K562 (cell line): ENCODE measurements at regions not wholly inside any gene's neighbourhood (a gene's known extent, or its start where the extent isn't known, plus 50 kb on each side); places are given as distances from the start of the nearest gene placed in this dataset.

Experiments
- ATAC-seq: fragments of 200-7000 bp; cut with Tn5 transposase; 3 replicates; pipeline ENCODE4 v1.9.1; 2020; ENCODE audit warnings: moderate library complexity
- BruUV-seq: library from RNA; stranded (reverse); fragments of 400-500 nt; replicated peaks from 2 replicates; lab custom pipeline; 2021; lab: Mats Ljungman, UMichigan
- CTCF ChIA-PET: fragments of 300-600 bp; formaldehyde crosslinking; extraction: SDS; loops from one replicate; lab custom pipeline; 2021; ENCODE audit warnings: low intra/inter-chr PET ratio; lab: Yijun Ruan, JAX
- POLR2A ChIA-PET: fragments of 300-600, 350-650 bp; sonication (Branson Sonifier 250); formaldehyde crosslinking; extraction: SDS; loops from one replicate; lab custom pipeline; 2021; ENCODE audit warnings: antibody characterized with exemption, inconsistent platforms; lab: Yijun Ruan, JAX
- DNase-seq, 4 experiments: peaks; one replicate each; pipeline versions ENCODE4 v3.0.0 to v3.0.0-alpha.2; 2011 to 2018; ENCODE audit warnings: low spot score in 3 of 4, mixed read lengths in 3 of 4; ENCODE audit errors: extremely low read depth in 1 of 4
- FAIRE-seq: peaks from 2 replicates; lab custom pipeline; 2011; peaks lifted over from hg19 to GRCh38; lab: Jason Lieb, UNC
- H2AFZ ChIP-seq: 2 replicates; pipeline ENCODE4 v1.6.0; 2011; ENCODE audit warnings: low read depth, low read length, control low read depth, inconsistent platforms
- H3K27ac ChIP-seq: fragments of 200-600 bp; 3 replicates; pipeline ENCODE4 v1.8.0; 2011; ENCODE audit warnings: low read depth, mild to moderate bottlenecking, control low read depth, inconsistent platforms, low read length, moderate library complexity, mixed read lengths; ENCODE audit errors: extremely low read depth
- H3K27me3 ChIP-seq, 2 experiments: fragments of 300-600 bp in 1 of 2; 2 replicates in 1 of 2; 3 replicates in 1 of 2; pipeline versions ENCODE4 v1.6.0 to v1.8.0; 2011; ENCODE audit warnings: inconsistent platforms in 2 of 2, low read length in 2 of 2, mild to moderate bottlenecking in 1 of 2, mixed read lengths in 1 of 2, moderate library complexity in 1 of 2; ENCODE audit not compliant: control insufficient read depth in 2 of 2, insufficient read depth in 2 of 2
- H3K36me3 ChIP-seq: fragments of 300-600 bp; 3 replicates; pipeline ENCODE4 v1.8.0; 2011; ENCODE audit warnings: mild to moderate bottlenecking, low read length, inconsistent platforms; ENCODE audit not compliant: control insufficient read depth, insufficient read depth
- H3K4me1 ChIP-seq, 2 experiments: fragments of 200-600 bp in 1 of 2; replicated peaks in 1 of 2; 2 replicates in 1 of 2; 3 replicates in 1 of 2; pipeline versions ENCODE4 v1.5.1 to v1.8.0; 2011; ENCODE audit warnings: inconsistent platforms in 2 of 2, low read length in 2 of 2, mild to moderate bottlenecking in 1 of 2, mixed read lengths in 1 of 2, moderate library complexity in 1 of 2; ENCODE audit not compliant: control insufficient read depth in 2 of 2, insufficient read depth in 2 of 2
- H3K4me2 ChIP-seq: 2 replicates; pipeline ENCODE4 v1.6.1; 2011; ENCODE audit warnings: low read length, control low read depth, inconsistent platforms, mixed read lengths; ENCODE audit not compliant: insufficient read depth
- H3K4me3 ChIP-seq: fragments of 200-600 bp; sonication (generic), shearing (Covaris generic); 2 replicates; pipeline ENCODE4 v1.5.1; 2016; ENCODE audit warnings: control low read depth, inconsistent platforms
- H3K79me2 ChIP-seq: fragments of 200-600 bp; 3 replicates; pipeline ENCODE4 v1.8.0; 2011; ENCODE audit warnings: low read length, inconsistent platforms; ENCODE audit not compliant: control insufficient read depth, insufficient read depth
- H3K9ac ChIP-seq, 2 experiments: 2 replicates each; pipeline versions ENCODE4 v1.6.0 to v1.6.1; 2011; ENCODE audit warnings: low read depth in 2 of 2, low read length in 2 of 2, control low read depth in 1 of 2, inconsistent platforms in 1 of 2, mild to moderate bottlenecking in 1 of 2, mixed read lengths in 1 of 2; ENCODE audit not compliant: insufficient read depth in 1 of 2
- H3K9me1 ChIP-seq: one replicate; pipeline ENCODE4 v1.6.0; 2011; ENCODE audit warnings: inconsistent platforms, mild to moderate bottlenecking, low read length, moderate library complexity; ENCODE audit not compliant: control insufficient read depth, insufficient read depth
- H3K9me3 ChIP-seq: replicated peaks from 2 replicates; pipeline ENCODE4 v1.5.1; 2011; ENCODE audit warnings: low read depth, low read length, inconsistent platforms; ENCODE audit not compliant: control insufficient read depth, insufficient read depth
- H4K20me1 ChIP-seq: replicated peaks from 2 replicates; pipeline ENCODE4 v1.6.1; 2011; ENCODE audit warnings: low read length, inconsistent platforms, mixed read lengths; ENCODE audit not compliant: control insufficient read depth, insufficient read depth
- ASH1L ChIP-seq: fragments of 450-650 bp; IDR thresholded peaks from 2 replicates; pipeline ENCODE4 v1.6.1; 2018; ENCODE audit warnings: borderline replicate concordance, mild to moderate bottlenecking, low read depth; ENCODE audit not compliant: partially characterized antibody
- CEBPB ChIP-seq: fragments of 450-650 bp; IDR thresholded peaks from 2 replicates; pipeline ENCODE4 v1.6.1; 2016; ENCODE audit warnings: missing genetic modification characterization, missing compliant biosample characterization
- RBBP5 ChIP-seq: fragments of 200-600 bp; sonication (generic); IDR thresholded peaks from 2 replicates; pipeline ENCODE4 v1.6.1; 2012; ENCODE audit warnings: borderline replicate concordance, mild to moderate bottlenecking, low read length, control low read depth, inconsistent platforms; ENCODE audit not compliant: insufficient read depth, poor library complexity, severe bottlenecking
- WGBS: fragments of 100-300 bp; shearing (Covaris generic); methylation state at CpG from one replicate; pipeline ENCODE4 v1.1.6; 2016; ENCODE audit warnings: low coverage, mixed read lengths; ENCODE audit not compliant: insufficient coverage; ENCODE audit errors: missing lambda C conversion rate; 5-methylcytosine and 5-hydroxymethylcytosine counted together
- in situ Hi-C: fragments of 300-500 bp; cut with MboI; formaldehyde crosslinking; loops from 4 replicates; pipeline ENCODE4 v1.15.0; 2018; ENCODE audit warnings: inconsistent platforms, mixed read lengths
- intact Hi-C: fragments of 100-400 bp; cut with micrococcal nuclease; formaldehyde crosslinking; loops from 2 replicates; pipeline ENCODE4 v1.14.2; 2022
- TF ChIP-seq, protein P1 (sequence below): sonication (generic); formaldehyde crosslinking; IDR thresholded peaks from 2 replicates; pipeline ENCODE4 v1.8.0; 2022; ENCODE audit warnings: mild to moderate bottlenecking, missing genetic modification reagents

DNA sequence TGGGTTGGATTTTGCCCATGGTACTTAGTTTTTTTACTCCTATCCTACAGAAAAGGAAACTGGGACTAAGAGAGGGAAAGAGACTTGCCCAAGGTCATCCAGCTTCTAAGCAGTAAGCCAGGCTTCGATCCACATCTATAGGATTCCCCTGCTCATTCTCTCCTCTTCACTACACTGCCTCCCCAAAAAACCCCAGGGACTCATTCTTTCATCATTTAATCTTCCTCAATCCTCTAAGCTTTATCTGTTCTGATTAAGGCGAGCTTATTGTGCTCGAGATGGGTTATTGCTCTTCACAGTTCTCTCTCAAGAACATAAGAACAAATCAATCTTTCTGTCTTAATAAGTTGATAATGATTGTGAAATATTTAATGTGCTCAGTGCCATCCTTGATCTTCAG lies 511.1 kb upstream of the BRINP1 start:
- ATAC-seq: no peak
- POLR2A ChIA-PET: no interaction called here
- no peaks in the 10 kb centered on the region for H3K79me2 ChIP-seq
- FAIRE-seq: no peak
- in situ Hi-C loops (no loop called here), intact Hi-C loops (no loop called here)
- TF ChIP-seq, protein P1, sequence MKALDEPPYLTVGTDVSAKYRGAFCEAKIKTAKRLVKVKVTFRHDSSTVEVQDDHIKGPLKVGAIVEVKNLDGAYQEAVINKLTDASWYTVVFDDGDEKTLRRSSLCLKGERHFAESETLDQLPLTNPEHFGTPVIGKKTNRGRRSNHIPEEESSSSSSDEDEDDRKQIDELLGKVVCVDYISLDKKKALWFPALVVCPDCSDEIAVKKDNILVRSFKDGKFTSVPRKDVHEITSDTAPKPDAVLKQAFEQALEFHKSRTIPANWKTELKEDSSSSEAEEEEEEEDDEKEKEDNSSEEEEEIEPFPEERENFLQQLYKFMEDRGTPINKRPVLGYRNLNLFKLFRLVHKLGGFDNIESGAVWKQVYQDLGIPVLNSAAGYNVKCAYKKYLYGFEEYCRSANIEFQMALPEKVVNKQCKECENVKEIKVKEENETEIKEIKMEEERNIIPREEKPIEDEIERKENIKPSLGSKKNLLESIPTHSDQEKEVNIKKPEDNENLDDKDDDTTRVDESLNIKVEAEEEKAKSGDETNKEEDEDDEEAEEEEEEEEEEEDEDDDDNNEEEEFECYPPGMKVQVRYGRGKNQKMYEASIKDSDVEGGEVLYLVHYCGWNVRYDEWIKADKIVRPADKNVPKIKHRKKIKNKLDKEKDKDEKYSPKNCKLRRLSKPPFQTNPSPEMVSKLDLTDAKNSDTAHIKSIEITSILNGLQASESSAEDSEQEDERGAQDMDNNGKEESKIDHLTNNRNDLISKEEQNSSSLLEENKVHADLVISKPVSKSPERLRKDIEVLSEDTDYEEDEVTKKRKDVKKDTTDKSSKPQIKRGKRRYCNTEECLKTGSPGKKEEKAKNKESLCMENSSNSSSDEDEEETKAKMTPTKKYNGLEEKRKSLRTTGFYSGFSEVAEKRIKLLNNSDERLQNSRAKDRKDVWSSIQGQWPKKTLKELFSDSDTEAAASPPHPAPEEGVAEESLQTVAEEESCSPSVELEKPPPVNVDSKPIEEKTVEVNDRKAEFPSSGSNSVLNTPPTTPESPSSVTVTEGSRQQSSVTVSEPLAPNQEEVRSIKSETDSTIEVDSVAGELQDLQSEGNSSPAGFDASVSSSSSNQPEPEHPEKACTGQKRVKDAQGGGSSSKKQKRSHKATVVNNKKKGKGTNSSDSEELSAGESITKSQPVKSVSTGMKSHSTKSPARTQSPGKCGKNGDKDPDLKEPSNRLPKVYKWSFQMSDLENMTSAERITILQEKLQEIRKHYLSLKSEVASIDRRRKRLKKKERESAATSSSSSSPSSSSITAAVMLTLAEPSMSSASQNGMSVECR (CRISPR knock-in tag): no peak
- TF ChIP-seq RBBP5 (no peak), CEBPB (tag) (0 out of 2 replicates have a peak, but pooled peaks have one; percentile 12), ASH1L (no peak)
- no peaks in the 10 kb centered on the region for H3K9me3 ChIP-seq
- CTCF ChIA-PET: no interaction called here
- H2AFZ ChIP-seq: no peak overlapping the region
- H4K20me1 ChIP-seq: no peaks in the 10 kb centered on the region
- H3K27me3 ChIP-seq: no peaks in the 10 kb centered on the region
- no peak for DNase-seq
- no peak overlapping the region for H3K27ac ChIP-seq
- BruUV-seq: no TSS peak
- no peaks in the 10 kb centered on the region for H3K9me1 ChIP-seq
- H3K9ac ChIP-seq: no peak overlapping the region
- H3K4me3 ChIP-seq: no peak overlapping the region
- H3K36me3 ChIP-seq: no peaks in the 10 kb centered on the region
- 0% methylated on average over 3 of the region's 3 CpGs for WGBS
- H3K4me2 ChIP-seq: no peak overlapping the region
- no peaks in the 10 kb centered on the region for H3K4me1 ChIP-seq
